ENCODE measurements at regions not wholly inside any gene's neighbourhood (a gene's known extent, or its start where the extent isn't known, plus 50 kb on each side); places are given as distances from the start of the nearest gene placed in this dataset.

GRCh38 chr6:12385316-12385715, 95.2 kb downstream of the EDN1 start:
- H3K4me2 ChIP-seq: no peak overlapping the region
- no peaks in the 10 kb centered on the region for H3K27me3 ChIP-seq
- H4K20me1 ChIP-seq (ENCODE audit: low read depth): no peaks in the 10 kb centered on the region
- Mint-ChIP-seq H3K9me3 (no peaks in the 10 kb centered on the region), H3K27ac (no peak overlapping the region), H3K4me3 (no peak overlapping the region), H3K27me3 (ENCODE audit: insufficient read depth, low read depth) (peaks cover under 1% of the 10 kb centered on the region), H3K36me3 (no peaks in the 10 kb centered on the region), H3K4me1 (peaks cover 2% of the 10 kb centered on the region)
- no peaks in the 10 kb centered on the region for H3K36me3 ChIP-seq
- DNase-seq (ENCODE audit: low spot score): no peak
- H2AFZ ChIP-seq (replicated peaks): no peak overlapping the region
- no peaks in the 10 kb centered on the region for H3K79me2 ChIP-seq (ENCODE audit: low read depth)
- no peaks in the 10 kb centered on the region for H3K9me3 ChIP-seq (ENCODE audit: low read depth)
- H3K27ac ChIP-seq: no peak overlapping the region
- no peak overlapping the region for H3K4me3 ChIP-seq
- H3K9ac ChIP-seq: no peak overlapping the region
- peaks cover 5% of the 10 kb centered on the region for H3K4me1 ChIP-seq
- no peaks in the 10 kb centered on the region for H3F3A ChIP-seq (ENCODE audit: low read depth)
- TF ChIP-seq EZH2phosphoT487 (IDR thresholded peaks at IDR 0.05): no peak
- no peak for TF ChIP-seq CTCF (IDR thresholded peaks at IDR 0.05)

GRCh38 chr6:12386816-12387215, 96.7 kb downstream of the EDN1 start:
- H3K79me2 ChIP-seq (ENCODE audit: low read depth): no peaks in the 10 kb centered on the region
- no peak overlapping the region for H3K9ac ChIP-seq
- H3K4me3 Mint-ChIP-seq: no peak overlapping the region
- no peak overlapping the region for H3K27ac Mint-ChIP-seq
- peaks cover 2% of the 10 kb centered on the region for H3K4me1 Mint-ChIP-seq
- H3K27me3 Mint-ChIP-seq (ENCODE audit: insufficient read depth, low read depth): no peaks in the 10 kb centered on the region
- no peaks in the 10 kb centered on the region for H3K9me3 Mint-ChIP-seq
- no peaks in the 10 kb centered on the region for H3K9me3 ChIP-seq (ENCODE audit: low read depth)
- H3K4me1 ChIP-seq: peaks cover 5% of the 10 kb centered on the region
- TF ChIP-seq EZH2phosphoT487 (IDR thresholded peaks at IDR 0.05) (no peak), CTCF (IDR thresholded peaks at IDR 0.05) (no peak)
- H3K27ac ChIP-seq: no peak overlapping the region
- no peak overlapping the region for H3K4me2 ChIP-seq
- DNase-seq (ENCODE audit: low spot score): no peak
- no peaks in the 10 kb centered on the region for H3K36me3 ChIP-seq
- H3F3A ChIP-seq (ENCODE audit: low read depth): no peaks in the 10 kb centered on the region
- no peak overlapping the region for H3K4me3 ChIP-seq
- no peaks in the 10 kb centered on the region for H4K20me1 ChIP-seq (ENCODE audit: low read depth)
- no peaks in the 10 kb centered on the region for H3K36me3 Mint-ChIP-seq
- H2AFZ ChIP-seq (replicated peaks): no peak overlapping the region
- H3K27me3 ChIP-seq: no peaks in the 10 kb centered on the region

- no peak overlapping the region for H3K27ac Mint-ChIP-seq
- H3K4me1 Mint-ChIP-seq: no peaks in the 10 kb centered on the region
- H3K27me3 ChIP-seq: no peaks in the 10 kb centered on the region
- no peaks in the 10 kb centered on the region for H3K9me3 ChIP-seq (ENCODE audit: low read depth)
- no peaks in the 10 kb centered on the region for H3K79me2 ChIP-seq (ENCODE audit: low read depth)
- no peak overlapping the region for H3K4me3 ChIP-seq
- no peaks in the 10 kb centered on the region for H3K27me3 Mint-ChIP-seq (ENCODE audit: insufficient read depth, low read depth)
- H3F3A ChIP-seq (ENCODE audit: low read depth): no peaks in the 10 kb centered on the region
- no peak overlapping the region for H2AFZ ChIP-seq (replicated peaks)
- TF ChIP-seq EZH2 (IDR thresholded peaks at IDR 0.05): no peak
- TF ChIP-seq EZH2phosphoT487 (IDR thresholded peaks at IDR 0.05): no peak
- TF ChIP-seq CTCF (IDR thresholded peaks at IDR 0.05): no peak
- H3K36me3 Mint-ChIP-seq: no peaks in the 10 kb centered on the region
- H3K9ac ChIP-seq: no peak overlapping the region
- DNase-seq (ENCODE audit: low spot score): no peak
- H4K20me1 ChIP-seq (ENCODE audit: low read depth): no peaks in the 10 kb centered on the region
- no peaks in the 10 kb centered on the region for H3K4me1 ChIP-seq
- H3K4me2 ChIP-seq: no peak overlapping the region
- H3K36me3 ChIP-seq: no peaks in the 10 kb centered on the region
- H3K4me3 Mint-ChIP-seq: no peak overlapping the region
- no peak overlapping the region for H3K27ac ChIP-seq
- no peaks in the 10 kb centered on the region for H3K9me3 Mint-ChIP-seq
Measured at GRCh38 chr6:12391472-12391871, 101.3 kb downstream of the EDN1 start.

GRCh38 chr6:12392490-12392889, 102.3 kb downstream of the EDN1 start:
- no peaks in the 10 kb centered on the region for H4K20me1 ChIP-seq (ENCODE audit: low read depth)
- no peaks in the 10 kb centered on the region for H3K27me3 Mint-ChIP-seq (ENCODE audit: insufficient read depth, low read depth)
- no peak overlapping the region for H3K9ac ChIP-seq
- no peak for DNase-seq (ENCODE audit: low spot score)
- H3K4me3 ChIP-seq: no peak overlapping the region
- H3K79me2 ChIP-seq (ENCODE audit: low read depth): no peaks in the 10 kb centered on the region
- H3K4me2 ChIP-seq: no peak overlapping the region
- no peaks in the 10 kb centered on the region for H3F3A ChIP-seq (ENCODE audit: low read depth)
- H3K9me3 ChIP-seq (ENCODE audit: low read depth): no peaks in the 10 kb centered on the region
- H3K27ac Mint-ChIP-seq: no peak overlapping the region
- H3K36me3 Mint-ChIP-seq: no peaks in the 10 kb centered on the region
- TF ChIP-seq EZH2 (IDR thresholded peaks at IDR 0.05) (no peak), CTCF (IDR thresholded peaks at IDR 0.05) (no peak), EZH2phosphoT487 (IDR thresholded peaks at IDR 0.05) (no peak)
- no peak overlapping the region for H3K4me3 Mint-ChIP-seq
- no peaks in the 10 kb centered on the region for H3K9me3 Mint-ChIP-seq
- H2AFZ ChIP-seq (replicated peaks): no peak overlapping the region
- no peaks in the 10 kb centered on the region for H3K36me3 ChIP-seq
- no peaks in the 10 kb centered on the region for H3K27me3 ChIP-seq
- no peak overlapping the region for H3K27ac ChIP-seq
- H3K4me1 ChIP-seq: no peaks in the 10 kb centered on the region
- H3K4me1 Mint-ChIP-seq: no peaks in the 10 kb centered on the region
